GM18867 (cell line): ENCODE measurements at regions not wholly inside any gene's neighbourhood (a gene's known extent, or its start where the extent isn't known, plus 50 kb on each side); places are given as distances from the start of the nearest gene placed in this dataset.
A peak's percentile ranks its signal among the peaks of the same experiment; 100 is the strongest.

ENCODE experiments used
- ATAC-seq: cut with Tn5 transposase; IDR thresholded peaks from one replicate; pipeline ENCODE4 v1.9.1; 2021; ENCODE audit warnings: mild to moderate bottlenecking, moderate library complexity; ENCODE audit not compliant: unreplicated experiment

DNA sequence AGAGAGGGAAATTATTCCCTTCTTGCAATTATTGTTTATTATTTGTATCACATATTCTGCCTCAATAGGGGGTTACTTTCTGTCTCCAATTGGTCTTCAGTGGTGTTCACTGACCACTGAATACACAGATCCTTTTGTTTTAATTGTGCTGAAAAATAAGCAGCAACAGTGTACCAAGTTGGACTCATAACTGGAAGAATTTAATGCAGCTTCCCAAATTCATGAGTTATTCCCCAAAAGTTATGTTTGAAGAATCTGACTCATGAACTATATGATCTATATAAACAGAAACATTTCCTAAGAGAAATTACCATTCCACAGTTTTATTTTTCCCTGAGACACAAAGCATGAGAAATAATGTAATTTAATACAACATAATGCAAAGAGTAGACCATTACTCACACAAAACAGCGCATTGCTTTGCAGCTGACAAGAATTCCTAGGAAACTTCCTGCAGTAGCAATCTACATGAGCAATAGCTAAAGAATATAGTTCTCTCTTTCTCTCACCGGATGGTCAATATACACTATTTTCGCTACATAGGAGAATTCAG is 479.2 kb downstream of the HTR7 start:
- no peak for ATAC-seq

DNA sequence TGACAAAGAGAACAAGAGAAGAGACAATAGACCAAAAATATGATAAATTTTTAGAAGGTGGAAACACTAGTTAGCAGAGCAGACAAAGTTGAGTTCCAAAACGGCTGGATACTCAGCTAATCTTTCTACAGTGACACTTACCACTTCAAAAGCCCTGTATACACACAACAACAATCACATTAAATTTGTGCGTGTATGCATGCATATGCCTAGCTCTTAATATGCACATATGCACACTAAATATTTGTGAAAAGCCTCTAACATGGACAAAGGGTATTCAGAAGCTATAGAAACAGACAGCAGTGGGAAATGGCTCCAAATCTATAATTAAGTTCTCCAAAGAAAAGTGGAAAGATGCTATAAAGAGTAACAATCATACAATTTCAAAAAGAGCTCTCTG is 476.4 kb downstream of the HTR7 start:
- no peak for ATAC-seq

DNA sequence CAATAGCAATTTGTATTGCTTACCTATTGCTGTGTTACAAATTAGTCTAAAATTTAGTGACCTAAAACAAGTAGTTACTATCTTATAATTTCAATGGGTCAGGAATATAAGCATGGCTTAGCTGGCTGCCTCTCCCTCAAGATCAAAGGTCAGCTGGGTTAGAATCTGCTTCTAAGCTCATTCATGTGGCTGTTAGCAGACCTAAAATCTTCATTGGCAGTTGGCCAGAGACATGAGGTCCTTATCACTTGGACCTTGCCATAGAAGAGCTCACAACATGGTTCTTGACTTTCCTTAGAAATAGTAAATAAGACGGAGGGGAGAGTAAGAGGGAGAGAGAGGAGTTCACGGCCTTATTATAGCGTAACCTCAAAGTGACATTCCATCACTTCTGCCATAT is 468.0 kb downstream of the HTR7 start:
- ATAC-seq, result no peak

DNA sequence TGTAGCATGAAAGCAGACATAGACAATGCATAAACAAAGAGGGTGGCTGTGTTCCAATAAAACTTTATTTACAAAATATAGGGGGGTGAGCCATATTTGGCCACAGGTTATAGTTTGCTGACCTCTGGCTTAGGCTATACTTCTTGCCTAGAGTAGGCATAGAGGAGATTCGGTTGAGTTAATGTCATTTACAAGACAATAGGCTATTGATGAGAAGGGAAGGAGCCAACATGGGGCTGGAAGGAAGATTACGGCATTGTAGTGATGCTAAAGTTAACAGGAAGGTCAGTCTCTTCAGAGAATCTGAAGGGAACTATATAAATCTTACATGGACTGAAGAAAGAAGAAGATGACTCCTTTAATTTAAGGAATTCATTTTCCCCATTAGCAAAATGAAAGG is 463.5 kb downstream of the HTR7 start:
- ATAC-seq, result no peak

DNA sequence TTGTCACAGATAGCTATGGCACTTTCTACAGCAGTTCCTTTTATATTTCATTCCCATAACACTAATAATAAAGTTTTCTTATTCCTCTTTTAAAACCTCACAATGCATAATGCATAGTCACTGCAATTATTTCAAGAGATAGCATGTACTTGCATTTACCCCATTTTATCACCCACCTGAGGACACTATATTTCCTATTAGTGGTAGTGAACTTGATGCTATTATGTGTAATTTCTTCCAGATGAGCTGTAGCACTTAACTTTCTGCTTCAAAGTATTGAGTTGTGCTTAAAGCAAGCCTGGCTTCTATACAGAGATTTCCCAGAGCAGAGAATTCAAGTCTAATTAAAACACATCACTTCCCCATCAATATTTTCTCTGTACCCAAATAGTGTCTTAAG is 461.1 kb downstream of the HTR7 start:
- ATAC-seq, result no peak

DNA sequence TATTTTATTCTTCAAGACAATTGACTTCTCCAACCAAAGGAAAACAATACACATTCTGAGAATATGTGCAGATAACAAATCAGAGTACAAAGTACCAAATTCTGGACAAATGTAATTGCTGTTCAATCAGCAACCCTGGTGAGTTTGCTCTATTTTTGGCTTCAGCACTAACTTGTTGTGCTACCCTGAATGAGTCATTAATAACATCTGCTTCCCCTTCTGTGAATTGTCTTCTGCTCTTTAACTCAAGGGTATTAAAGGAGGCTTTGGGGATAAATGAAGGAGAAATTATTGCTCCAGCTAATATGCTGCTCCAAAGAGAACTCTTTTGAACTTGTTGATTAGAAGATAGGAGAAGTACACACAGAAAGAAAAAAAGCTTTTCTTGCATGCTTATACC is 459.3 kb downstream of the HTR7 start:
- no peak for ATAC-seq

DNA sequence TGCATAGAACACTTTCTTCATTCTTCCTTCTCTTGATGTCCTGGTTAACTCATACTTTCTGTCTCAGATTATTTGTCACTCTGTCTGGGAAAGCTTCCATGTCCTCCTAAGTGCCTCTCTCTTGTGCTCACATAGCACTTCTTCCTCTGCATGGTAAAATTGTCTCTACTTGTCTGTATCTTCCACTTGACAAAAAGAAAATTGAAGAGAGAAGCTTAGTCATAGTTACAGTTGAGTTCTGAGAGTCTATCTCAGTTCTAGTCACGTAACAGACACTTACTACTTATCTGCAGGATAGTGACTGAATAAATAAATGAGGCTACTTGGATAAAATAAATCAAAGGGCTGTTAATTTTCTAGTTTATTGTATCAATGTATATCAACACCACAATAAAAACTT is 458.1 kb downstream of the HTR7 start:
- ATAC-seq, result no peak

DNA sequence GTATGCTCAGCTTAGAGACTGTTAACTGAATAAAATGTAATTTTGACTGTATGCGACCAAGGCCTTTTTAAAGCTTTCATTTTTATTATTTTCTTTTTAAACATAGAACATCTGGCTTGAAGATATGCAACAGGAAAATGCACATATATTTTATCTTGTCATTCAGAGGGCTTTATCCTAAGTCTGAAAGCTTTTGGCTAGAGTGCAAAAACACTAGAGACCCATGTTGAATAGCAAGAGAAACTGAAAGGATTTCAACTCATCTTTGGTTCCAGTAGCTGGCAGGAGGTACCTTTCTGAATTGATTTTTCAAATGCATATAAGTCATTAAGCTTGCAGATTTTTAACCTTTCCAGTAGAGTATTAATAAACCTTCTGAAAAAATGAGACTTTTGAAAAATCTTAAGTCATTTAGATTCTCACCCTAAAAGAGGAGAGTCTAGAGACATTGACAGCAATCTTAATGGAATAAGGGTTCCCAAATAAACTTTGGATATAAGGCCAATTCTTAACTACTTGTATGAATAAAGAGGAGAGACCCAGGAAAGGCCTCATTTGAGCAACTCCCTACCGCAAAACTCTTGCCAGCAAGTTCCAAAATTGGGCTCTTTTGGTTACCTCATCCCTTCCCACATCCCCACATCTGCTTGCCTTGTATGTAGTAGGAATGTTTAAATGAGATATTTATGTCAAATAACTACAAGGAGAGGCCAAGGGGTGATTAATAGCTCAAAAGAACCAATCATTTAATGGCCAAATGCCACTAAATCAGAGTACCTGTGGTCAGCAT is 454.4 kb downstream of the HTR7 start:
- ATAC-seq, result no peak

DNA sequence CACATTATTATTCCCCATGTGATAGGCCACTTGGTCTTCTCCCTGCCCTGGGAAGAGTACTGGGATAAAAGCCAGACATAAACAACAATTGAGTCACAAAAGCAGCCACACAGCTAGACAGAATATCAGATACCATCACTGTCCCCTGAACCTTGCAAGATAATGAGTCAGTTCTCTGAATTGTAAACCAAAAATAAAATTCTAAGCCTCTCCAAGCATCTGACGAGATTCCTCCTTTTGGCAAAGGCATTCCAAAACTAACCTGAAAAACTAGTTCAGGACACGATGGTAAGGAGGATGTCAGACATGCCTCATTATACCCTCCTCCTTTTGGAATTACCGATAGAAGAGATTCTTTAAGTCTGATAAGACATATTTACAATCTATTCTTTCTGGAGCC is 450.7 kb downstream of the HTR7 start:
- ATAC-seq, result no peak

DNA sequence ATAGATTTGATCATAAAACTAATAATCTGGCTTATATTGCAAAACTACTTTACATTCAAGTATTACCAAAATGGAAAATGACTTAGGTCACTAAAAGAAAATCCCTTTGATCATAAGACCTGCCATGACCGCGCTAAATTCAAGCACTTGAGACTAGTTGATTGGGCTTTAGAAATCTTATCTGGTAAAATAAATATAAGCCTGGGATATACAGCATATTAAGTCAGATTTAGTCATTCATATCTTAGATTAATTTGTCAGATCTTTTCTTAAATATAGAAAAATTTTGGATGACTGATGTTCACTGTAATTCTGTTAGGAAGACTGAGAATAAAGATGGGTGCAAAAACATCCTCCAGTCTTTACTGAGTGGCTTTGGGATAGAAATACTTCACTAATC is 450.0 kb downstream of the HTR7 start:
- ATAC-seq, result no peak

DNA sequence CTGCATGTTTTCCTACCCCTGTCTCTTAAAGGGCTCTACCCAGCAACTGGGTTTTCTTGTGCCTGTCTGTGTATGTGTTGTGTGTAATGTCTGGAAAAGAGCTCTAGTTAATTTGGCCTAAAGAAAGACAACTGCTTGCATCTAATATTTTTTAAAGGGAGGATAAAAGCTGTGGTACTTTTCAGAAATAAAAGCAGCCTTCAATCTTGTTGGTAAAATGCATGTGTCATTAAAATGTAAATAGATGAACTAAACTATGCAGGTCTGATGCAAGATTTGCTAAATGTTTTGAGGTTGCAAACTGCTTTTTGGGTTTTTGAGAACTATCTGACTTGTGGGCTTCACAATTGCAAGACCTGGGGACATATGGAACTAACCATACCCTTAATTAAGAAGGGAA is 445.3 kb downstream of the HTR7 start:
- no peak for ATAC-seq

DNA sequence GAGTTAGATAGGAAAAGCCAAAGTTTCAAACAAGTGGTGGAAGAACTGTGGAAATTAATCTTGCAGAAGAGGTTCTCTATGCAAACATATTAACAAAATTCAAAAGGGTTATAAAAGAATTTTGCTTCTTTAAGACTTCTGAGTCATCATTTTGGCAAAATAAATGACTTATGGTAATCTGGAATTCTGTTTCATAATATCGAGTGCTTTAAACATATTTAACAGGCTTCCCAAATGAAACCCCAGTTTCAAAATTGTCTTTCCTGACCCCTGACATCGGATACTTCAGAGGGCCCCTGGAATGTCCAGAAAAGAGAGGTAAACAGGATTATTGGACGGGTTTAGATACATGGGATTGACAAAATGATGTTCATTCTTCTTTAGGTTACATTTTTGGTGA is 444.6 kb downstream of the HTR7 start:
- no peak for ATAC-seq

DNA sequence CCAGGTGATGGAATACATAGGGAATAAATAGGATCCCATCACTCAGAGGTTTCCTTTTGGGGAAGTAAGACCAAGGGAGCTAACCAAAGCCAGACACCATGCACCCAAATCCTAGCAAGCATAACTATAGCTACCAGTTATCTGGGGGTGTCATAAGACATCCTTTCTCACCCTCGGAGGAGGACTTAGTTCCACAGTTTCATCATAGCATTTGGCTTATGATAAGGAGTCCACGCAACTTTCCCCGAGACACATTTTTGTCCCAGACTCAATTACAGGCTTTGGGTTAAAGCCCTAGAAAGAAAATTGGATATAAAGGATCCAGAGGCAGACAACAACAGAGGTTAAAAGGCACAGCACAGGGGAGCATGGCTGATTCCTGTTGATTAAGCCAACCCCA is 442.9 kb downstream of the HTR7 start:
- ATAC-seq, result no peak

DNA sequence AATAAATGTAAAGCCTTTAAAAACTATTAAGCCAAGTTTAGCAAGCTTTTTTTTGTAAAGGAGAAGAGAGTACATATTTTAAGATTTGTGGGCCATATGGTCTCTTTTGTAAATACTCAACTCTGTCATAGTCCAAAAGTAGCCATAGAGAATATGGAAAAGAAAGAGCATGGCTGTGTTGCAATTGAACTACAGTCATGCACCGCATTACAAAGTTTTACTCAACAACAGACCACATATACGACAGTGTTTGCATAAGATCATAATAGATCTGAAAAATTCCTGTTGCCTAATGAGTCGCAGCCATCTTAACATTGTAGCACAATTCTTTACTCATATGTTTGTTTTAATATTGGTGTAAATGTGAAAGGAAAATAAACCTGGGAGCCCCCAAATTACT is 440.8 kb downstream of the HTR7 start:
- ATAC-seq, result no peak

DNA sequence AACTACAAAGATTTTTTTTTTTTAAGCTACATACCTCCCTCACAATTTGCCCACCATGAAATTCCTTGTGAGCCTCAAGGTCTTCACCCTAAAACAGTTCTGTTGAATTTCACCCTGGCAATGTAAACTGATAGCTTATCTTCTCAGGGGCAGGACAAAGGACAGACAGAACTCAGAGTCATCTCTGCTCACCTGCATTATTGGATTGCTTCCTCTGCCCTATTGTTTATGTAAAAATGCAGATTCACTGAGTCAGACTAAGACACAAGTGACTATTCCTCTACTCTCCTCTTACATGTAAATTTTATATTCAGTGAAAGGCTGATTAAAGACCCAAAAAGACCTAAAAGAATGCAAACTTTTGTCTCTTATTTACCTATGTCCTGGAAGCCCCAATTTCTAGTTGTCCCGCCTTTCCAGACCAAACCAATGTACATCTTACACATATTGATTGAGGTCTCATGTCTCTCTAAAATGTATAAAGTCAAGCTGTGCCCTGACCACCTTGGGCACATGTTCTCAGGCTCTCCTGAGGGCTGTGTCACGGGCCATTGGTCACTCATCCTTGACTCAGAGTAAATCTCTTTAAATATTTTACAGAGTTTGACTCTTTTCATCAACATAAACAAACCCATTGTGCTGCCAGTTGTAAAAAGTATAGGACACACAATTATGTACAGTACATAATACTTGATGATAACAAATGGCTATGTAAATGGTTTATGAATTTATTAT is 440.2 kb downstream of the HTR7 start:
- ATAC-seq, result no peak

DNA sequence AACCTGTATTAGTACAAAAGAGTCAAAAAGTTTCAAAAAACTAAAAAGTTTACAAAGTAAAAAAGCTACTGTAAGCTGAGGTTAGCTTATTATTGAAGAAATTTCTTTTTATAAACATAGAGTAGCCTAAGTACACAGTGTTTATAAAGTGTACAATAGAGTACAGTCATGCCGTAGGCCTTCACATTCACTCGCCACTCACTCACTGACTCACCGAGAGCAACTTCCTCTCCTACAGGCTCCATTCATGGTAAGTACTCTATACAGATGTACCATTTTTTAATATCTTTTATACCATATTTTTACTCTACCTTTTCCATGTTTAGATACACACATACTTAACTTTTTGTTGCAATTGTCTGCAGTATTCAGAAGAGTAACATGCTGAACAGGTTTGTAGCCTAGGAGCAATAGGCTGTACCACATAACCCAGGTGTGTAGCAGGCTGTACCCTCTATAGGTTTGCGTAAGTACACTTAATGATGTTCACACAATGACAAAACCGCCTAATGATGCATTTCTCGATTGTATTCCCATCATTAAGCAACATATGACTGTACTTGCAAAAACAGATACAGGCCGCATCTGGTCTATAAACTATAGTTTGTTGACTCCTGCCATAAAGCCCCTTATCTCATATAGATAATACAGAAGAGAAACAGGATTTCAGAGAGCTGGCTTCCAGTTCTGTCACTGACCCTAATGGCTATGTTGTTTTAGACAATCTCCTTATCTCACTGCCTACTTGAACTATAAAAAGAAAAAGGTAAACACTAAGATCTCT is 438.8 kb downstream of the HTR7 start:
- ATAC-seq, result no peak

DNA sequence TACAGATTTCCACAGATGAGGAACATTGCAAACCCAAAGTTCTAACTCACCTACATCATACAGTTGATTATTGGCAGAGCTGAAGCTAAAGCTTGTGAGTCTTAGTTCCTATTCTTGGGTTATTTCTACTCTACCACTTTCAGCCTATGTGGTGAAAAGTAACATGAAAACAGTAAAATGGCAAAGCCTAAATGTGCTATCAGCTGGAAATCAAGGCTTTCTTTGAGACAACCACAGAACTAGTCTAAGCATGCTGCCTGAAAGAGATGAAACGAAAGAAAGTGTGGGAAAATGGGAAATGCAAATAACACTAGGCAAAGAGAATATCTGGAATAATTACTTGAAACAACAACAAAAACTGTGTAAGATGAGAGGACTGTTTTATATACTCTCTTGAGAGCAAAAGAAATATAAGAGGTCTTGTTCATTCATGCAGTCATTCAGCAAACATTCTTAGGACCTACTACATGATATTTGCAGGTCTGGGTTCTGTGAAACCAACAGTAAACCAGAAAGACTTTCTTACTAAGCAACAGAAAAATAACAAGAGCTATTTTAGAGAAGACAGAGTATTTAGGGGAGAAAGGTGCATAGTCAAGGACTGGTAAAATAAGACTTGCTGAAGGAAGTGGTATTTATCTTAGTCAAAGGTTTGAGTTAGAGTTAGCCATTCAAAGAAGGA is 437.1 kb downstream of the HTR7 start:
- ATAC-seq, result peak; percentile 79

DNA sequence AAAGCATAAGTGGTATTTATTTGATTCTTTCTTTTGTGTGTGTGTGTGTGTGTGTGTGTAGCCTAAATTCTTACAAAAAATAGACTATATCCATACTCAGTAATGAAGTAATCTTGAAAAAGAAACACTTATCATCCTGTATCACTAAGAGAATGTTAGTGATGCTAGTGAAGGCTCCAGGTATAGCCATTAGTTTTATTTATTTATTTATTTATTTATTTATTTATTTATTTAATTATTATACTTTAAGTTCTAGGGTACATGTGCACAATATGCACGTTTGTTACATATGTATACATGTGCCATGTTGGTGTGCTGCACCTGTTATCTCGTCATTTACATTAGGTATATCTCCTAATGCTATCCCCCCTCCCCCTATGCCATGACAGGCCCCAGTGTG is 436.0 kb downstream of the HTR7 start:
- ATAC-seq, result no peak

DNA sequence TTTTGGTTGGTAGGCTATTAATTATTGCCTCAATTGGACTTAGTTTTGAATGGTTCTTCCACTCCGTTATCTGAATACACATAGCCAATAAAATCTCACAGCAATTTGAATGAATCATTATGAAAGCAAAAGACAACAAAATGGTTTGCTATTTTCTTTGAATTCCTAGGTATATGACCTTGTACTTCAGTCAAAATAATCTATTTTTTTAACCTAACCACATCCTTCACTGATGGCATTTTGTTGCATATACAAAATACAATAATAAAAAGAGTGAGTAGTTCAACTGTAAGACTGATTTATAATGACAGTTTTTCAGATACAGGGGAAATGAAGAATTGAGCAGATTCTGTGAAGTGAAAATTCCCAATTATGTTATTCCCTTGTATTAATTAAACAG is 433.1 kb downstream of the HTR7 start:
- ATAC-seq, result no peak

DNA sequence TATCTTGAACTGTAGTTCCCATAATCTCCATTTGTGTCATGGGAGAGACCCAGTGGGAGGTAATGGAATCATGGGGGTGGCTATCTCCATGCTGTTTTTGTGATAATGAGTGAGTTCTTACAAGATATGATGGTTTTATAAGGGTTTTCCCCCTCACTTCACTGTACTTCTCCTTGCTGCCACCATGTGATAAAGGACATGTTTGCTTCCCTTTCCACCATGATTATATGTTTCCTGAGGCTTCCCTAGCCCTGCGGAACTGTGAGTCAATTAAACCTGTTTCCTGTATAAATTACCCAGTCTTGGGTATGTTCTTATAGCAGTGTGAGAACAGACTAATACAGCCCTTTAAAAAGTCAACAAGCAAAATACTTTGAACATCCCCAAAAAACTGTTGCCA is 427.7 kb downstream of the HTR7 start:
- ATAC-seq, result no peak

DNA sequence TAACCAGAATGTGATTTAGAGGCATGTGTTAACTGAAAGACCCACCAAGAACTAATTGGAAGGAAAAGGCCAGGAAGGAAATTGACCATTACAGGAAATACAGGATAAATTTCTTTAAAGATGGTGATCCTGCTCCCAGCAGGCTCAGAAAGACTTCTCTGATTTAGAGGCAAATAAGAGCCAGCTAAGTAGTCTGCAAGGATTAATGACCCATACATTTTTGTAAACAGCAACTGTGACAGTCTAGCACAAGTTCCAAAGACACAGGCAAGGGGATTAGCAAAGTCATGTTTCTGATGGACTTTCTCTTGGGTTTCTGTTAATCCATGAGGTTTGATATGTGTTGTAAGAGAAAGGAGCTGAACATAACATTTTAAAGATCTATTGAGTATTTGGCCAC is 425.0 kb downstream of the HTR7 start:
- no peak for ATAC-seq
